Hepatocyte (in vitro differentiated cells): ENCODE measurements at regions not wholly inside any gene's neighbourhood (a gene's known extent, or its start where the extent isn't known, plus 50 kb on each side); places are given as distances from the start of the nearest gene placed in this dataset.

Source experiments
- EZH2 ChIP-seq: fragments of 200-600 bp; sonication (generic); IDR thresholded peaks from 2 replicates; pipeline ENCODE4 v1.6.1; 2016; ENCODE audit warnings: antibody characterized with exemption, mild to moderate bottlenecking, borderline replicate concordance
- TF ChIP-seq, protein P1 (sequence below): fragments of 200-600 bp; sonication (generic); IDR thresholded peaks from 2 replicates; pipeline ENCODE4 v1.5.1; 2016; ENCODE audit warnings: antibody characterized with exemption, mild to moderate bottlenecking; ENCODE audit not compliant: poor library complexity

DNA sequence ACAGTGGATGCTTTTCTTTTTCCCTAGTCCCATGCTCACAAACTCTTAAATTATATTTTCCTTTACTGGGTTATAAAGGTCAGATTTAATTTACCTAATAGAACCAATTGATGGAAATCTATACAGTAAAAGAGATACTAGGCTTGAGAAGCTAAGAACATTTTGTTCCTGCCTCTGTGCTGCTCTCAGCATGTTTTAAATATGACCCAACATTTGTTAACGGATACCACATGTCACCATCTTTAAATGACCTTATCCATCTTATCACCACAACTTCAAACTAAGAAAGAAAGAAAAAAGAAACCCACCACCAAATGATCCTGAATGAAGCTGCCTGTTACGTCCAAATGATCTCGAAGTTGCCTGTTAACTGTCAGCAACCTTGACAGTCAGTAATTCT lies 334.7 kb upstream of the ZNF608 start:
- TF ChIP-seq, protein P1, sequence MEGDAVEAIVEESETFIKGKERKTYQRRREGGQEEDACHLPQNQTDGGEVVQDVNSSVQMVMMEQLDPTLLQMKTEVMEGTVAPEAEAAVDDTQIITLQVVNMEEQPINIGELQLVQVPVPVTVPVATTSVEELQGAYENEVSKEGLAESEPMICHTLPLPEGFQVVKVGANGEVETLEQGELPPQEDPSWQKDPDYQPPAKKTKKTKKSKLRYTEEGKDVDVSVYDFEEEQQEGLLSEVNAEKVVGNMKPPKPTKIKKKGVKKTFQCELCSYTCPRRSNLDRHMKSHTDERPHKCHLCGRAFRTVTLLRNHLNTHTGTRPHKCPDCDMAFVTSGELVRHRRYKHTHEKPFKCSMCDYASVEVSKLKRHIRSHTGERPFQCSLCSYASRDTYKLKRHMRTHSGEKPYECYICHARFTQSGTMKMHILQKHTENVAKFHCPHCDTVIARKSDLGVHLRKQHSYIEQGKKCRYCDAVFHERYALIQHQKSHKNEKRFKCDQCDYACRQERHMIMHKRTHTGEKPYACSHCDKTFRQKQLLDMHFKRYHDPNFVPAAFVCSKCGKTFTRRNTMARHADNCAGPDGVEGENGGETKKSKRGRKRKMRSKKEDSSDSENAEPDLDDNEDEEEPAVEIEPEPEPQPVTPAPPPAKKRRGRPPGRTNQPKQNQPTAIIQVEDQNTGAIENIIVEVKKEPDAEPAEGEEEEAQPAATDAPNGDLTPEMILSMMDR: no peak
- TF ChIP-seq EZH2: no peak
